PC-9 (cell line): ENCODE measurements at regions not wholly inside any gene's neighbourhood (a gene's known extent, or its start where the extent isn't known, plus 50 kb on each side); places are given as distances from the start of the nearest gene placed in this dataset.

Source experiments
- CTCF ChIP-seq: fragments of 200-600 bp; sonication (generic); conservative IDR thresholded peaks from 2 replicates; pipeline ENCODE4 v1.6.1; 2017; ENCODE audit warnings: mixed run types, antibody characterized with exemption, mild to moderate bottlenecking, moderate library complexity
- EZH2 ChIP-seq: fragments of 200-600 bp; sonication (generic); IDR thresholded peaks from 2 replicates; pipeline ENCODE4 v1.8.0; 2017; ENCODE audit warnings: antibody characterized with exemption, low read depth

DNA sequence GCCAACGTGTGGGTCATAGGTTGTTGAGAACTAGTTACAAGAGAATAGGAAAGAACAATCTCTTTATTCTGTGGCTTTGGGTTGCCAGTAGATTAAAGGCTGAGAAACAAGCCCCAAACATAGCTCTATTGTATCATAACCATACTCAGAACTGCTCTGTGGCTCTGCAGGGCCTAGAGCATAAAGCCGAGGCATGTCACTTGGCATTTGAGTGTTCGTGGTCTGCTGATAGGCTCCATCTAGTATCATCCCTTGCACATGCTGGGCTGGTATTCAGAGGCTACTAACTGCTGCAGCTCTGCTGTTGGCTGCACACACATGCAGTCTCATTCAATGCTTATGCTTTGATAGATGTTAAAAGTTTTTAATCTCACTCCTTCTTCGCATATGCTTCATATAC, 157.9 kb downstream of the OGFRL1 start:
- no peak for TF ChIP-seq CTCF
- TF ChIP-seq EZH2, result no peak
